ENCODE measurements at regions not wholly inside any gene's neighbourhood (a gene's known extent, or its start where the extent isn't known, plus 50 kb on each side); places are given as distances from the start of the nearest gene placed in this dataset.
A peak's percentile ranks its signal among the peaks of the same experiment; 100 is the strongest.

DNA sequence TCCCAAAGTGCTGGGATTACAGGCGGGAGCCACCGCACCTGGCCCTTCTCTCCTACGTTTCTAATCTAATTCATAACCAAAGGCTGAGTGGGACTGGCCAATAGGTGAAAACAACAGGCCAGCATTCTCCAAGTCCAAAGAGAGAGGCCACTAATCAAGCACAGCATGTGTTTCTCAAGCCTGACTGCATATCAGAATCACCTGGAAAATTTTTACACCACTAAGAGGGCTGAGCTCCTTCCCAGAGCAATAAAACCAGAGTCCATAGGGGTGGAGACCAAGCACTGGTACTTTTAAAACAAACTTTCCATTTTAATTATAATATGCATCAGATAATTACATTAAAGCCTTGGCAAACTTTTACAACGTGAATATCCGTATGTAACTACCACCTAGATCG lies 254.4 kb downstream of the OPA1 start:
- no peak for DNase-seq (ENCODE audit: low spot score)

DNA sequence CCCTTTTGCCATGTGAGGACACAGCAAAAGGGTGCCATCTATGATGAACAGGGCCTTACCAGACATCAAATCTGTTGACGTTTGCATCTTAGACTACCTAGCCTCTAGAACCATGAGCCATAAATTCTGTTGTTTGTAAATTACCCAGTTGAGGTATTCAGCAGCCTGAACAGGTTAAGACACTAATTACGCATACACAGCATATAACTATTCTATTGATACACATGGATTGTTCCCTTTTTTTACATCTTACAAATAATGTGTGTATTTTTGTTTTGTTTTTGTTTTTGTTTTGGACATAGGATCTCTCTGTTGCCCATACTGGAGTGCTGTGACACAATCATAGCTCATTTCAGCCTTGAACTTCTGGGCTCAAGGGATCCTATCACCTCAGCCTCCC lies 255.5 kb downstream of the OPA1 start:
- DNase-seq (ENCODE audit: low spot score) = no peak

DNA sequence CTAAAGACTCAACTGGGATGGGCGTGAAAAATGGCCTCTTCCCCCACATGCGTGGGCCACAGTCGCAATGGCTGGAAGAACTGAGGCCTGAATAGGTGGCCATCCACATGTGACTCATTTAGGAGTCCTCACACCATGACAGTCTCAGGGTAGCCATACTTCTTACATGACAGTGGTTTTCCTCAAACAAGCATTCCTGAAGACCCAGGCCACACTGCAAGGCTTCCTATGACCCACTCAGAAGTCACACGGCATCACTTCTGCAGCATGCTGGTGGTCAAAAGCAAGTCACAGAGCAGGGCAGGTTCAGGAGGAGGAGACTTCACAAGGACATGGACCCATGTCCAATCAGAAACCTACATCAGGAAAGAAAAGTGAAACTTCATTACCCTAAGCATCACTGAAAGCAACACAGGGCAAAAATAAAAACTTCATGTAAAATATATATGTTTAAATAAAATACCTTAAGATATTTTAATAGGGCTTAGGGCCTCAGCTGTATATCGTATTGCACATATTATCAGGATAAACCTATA lies 257.1 kb downstream of the OPA1 start:
- DNase-seq (ENCODE audit: low spot score) = no peak

DNA sequence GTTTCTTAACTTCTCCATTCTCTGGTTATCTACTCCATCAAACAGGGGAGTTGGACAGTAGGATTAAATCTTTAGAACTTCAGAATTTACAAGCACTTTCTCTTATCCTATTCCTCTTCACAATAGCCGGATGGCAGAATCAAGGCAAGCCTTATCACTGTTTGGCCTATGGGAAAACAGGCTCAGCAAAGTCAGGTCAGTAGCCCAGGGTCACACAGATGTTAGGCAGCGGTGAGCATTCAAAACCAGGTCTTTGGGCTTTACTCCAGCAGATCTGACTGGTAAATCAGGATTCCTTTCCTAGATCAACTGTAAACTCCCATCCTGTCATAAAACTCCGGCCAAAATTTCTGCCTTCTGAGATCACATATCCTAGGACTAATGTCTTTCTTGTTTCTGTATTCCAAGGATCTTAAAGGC lies 258.4 kb downstream of the OPA1 start:
- no peak for DNase-seq (ENCODE audit: low spot score)

DNA sequence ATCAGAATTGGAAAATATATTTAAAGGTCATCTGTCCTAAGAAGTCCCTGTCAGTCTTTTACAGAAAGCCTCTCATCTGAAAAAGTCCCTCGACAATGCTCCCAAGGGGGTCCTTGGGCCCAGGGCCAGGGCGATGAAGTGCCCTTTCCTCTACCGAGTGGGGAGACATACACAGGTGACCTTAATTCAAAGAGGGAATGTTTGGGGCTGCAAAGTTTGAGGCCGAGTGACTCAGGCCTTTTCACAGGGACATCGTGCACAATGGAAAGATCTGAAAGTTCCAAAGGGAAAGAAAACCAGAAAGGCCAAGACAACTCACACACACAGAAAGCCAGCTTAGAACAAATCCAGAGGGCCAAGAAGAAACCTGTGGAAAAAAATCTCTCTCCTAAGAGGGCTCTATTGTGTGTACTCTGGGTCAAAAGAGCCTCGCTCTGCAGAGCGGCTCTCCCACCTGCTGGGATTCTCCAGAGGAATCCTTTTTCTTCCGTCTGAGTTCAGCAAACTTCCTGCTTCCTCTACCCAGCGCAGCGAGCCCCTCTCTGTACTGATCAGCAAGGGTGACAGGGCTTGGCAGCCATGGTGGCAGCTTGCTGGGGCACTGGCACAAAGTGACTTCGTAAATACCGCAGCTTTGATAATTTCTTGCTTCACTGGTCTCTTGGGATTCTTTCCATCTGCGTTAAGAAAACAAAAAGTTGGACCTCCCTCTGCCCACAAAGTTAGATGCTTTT lies 259.1 kb downstream of the OPA1 start:
- no peak for DNase-seq (ENCODE audit: low spot score)

DNA sequence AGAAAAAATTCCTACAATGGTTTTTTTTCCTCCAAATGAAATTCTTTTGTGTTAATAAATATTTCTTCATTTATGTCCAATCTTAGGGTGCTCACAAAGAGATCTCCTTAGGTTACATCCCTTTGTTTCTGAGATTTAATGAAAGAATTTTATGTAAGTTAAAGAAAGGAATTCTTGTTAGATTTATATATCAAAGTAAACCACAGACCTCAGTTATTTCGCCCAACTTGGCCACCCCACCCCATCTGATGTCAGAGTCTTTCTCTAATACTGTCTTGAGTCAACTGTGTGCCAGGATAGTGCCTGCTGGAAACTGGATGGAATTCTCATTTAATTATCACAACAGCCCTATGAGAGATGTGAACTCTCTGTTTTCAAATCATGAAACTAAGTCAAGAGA lies 259.9 kb downstream of the OPA1 start:
- no peak for DNase-seq (ENCODE audit: low spot score)

DNA sequence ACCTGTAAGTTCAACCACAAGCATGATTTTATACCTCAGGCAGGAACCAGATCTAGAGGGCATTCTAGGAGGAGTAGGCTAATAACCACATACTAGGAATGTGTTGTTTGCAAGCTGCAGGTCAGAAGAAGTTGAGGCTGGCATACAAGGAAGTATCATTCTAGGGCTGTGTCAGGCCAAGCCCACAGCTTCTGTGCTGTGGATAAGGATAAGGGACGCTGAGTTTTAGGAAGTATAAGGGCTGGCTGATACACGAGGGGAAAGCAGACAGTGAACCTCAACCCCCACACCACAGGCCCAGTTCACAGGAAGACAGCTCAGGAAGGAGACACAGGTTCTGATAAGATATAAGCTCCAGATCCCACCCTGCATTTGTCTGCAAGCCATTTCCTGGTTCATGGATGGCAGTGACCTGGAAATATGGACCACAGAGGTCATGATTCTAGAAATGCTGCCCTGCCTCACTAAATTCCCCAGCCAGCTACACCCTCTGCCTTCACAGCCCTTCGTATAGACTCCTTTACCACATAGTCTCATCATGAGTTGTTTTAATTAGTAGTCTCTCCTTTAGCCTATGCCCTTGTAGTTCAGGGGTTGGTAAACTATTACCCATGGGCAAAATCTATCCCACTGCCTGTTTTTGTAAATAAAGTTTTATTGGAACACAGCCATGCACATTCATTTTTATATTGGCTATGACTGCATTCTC lies 260.7 kb downstream of the OPA1 start:
- no peak for DNase-seq (ENCODE audit: low spot score)

DNA sequence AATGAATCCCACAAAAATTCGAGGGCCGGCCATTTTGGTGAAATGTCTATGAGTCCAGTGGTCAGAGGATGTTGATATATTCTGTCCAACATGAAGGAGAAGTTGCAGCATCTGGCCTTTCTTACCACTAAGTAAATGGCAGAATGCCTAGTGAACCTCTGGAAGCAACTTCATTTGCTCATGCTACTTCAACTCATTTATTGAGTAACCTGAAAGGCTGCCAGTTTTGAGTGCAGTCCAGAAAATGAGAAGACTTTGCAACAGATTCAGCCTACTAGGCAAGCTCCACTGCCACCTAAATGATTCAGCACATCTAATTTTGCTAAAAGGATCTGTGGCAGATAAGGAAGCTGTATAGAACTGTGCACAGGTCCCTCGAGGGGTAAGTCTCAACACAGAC lies 265.0 kb downstream of the OPA1 start:
- DNase-seq (ENCODE audit: low spot score) = no peak

DNA sequence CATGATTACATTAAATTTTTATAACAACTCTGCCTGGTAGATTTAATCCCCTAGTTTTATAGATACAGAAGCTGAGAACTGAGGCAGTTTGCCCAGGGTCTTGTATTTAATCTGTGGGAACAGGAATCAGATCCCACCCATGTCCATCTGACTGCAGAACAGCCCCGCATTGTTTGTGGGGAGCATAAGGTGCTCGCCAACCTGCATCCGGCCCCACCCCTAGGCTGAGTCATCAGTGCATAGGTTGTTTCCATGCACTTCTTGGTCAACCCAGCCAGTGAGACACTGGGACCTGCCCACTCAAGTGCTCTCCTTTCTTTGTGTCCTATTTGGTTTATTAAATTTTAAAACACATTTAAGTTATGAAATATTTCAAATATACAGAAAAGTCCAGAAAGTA lies 266.2 kb downstream of the OPA1 start:
- no peak for DNase-seq (ENCODE audit: low spot score)

DNA sequence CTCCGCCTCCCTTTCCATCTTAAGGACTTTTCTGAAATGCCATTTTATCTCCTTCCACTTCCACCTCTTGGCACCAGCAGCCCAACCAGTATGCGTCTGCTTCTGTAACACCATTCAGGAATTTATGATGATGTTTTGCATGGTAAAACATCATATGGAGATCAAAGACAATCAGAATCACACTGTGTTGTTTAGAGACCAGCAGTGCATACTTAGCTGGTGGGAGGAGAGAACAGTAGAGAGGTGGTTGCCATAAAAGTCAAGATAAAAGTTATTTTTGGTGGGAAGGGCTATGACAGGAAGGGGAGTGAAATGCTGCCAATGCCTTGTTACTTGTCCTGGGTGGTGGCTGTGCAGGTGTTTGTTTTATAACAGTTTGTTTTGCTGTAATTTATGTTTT lies 268.0 kb downstream of the OPA1 start:
- no peak for DNase-seq (ENCODE audit: low spot score)

DNA sequence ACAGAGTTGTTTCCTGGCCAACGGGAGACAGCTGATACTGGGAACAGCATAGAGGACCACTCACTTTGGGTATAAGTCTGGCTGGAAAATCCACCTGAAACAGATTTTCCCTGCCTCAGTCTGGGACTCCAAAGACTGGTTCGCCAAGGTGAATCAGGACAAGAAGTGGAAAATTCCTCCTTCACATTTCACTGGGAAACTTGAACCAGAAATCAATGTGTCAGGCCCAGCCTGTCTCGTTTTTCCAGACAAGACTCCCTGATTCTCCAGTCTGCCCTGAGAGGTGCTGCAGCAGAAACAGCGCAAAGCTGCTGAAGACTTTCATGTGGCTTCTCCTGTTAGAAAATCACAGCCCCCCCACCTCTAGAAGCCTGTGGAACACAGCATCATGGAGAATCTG lies 269.8 kb downstream of the OPA1 start:
- no peak for DNase-seq (ENCODE audit: low spot score)

DNA sequence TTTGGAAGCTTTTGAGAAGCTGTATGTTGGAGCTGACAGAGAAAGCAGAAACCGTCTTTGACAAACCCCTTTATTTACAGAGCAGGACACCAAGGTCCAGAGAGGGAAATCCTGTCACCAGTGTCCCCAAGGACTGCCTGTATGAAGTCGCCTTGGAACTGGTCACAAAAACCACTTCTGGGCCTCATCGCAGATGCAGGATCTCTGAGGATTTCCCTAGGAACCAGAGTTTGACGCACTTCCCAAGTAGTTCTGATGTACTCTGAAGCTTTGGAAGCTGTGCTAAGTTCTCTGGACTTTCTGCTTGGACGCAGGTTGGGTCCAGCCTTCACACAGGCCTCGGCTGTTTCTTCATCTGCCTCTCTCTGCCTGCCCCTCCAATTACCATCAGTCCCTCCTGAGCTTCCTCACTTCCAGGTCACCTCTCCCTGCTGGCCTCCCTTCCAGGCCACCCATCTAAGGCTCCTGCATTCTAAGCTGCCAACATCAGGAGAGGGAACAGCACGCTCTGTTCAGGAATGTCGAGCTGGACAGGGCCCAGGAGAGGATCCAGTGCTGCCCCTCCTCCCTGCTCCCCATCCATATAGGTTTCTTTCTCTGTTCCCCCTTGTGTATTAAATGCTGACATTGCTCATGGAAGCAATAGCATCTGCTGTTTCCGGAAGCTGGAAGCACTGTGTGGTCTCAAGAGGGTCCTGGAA lies 270.8 kb downstream of the OPA1 start:
- DNase-seq (ENCODE audit: low spot score) = no peak

DNA sequence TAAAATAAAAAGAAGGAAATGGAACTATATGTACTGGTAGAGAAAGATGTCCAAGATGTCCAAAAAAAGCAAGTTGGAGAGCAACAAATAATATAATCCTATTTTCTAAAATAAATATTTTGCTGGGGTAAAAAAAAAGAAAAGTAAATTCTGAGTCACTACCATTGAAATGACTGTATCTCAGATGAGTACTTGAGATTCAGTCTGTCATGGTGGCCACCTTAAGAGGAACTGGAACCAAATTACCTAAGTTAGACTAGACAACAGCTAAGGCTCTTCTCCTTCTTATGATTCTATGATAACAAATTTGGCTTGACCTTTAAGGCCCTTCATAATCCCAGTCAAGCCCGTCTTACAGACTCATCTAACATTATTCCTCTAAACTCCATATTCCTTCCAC lies 270.6 kb upstream of the HES1 start:
- DNase-seq (ENCODE audit: low spot score) = no peak

DNA sequence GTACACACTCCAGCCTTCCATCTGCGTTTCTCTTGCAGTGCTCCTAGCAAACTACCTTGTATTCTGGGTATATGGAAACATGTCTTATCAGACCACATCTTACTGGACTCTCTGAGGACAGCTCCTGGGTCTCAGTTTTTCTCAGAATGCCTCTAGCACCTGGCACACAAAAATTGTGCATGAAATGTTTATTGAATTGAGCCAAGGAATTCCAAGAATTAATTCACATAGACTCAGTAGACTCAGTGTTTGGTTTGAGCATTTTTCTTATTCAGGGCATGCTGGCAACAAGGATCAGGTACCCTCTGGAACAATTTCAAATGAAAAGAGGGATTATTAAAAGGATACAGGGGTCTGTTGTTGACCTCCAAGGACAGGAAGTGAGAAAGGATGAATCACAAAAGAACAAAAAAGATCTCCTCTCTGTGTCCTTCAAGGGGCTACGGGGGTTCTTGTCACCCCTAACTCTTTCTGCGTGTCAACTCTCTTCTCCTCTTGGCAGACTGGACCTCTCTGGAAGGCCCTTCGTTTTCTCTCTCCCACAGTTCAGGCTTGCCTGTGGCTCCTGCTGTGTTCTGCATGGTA lies 270.0 kb upstream of the HES1 start:
- no peak for DNase-seq (ENCODE audit: low spot score)

DNA sequence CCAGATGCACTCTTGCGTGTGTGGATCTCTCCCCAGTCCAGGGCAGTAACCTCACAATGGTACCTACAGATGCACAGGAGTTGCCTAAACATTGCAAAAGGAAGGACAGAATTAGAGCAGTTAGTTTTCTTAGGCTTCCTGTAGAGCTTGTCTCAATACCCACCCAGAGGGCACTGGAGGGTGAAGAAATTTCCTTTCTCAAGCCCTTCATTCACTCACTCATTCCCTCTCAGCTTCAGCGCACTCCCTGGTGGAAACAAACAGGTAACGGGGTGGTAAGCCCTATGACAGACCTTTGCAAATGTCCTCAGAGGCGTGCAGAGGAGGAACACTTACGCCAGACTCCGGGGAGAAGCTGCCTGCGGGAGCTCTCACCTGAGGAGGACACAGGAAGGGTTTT lies 267.4 kb upstream of the HES1 start:
- peak; percentile 65 for DNase-seq (ENCODE audit: low spot score)

DNA sequence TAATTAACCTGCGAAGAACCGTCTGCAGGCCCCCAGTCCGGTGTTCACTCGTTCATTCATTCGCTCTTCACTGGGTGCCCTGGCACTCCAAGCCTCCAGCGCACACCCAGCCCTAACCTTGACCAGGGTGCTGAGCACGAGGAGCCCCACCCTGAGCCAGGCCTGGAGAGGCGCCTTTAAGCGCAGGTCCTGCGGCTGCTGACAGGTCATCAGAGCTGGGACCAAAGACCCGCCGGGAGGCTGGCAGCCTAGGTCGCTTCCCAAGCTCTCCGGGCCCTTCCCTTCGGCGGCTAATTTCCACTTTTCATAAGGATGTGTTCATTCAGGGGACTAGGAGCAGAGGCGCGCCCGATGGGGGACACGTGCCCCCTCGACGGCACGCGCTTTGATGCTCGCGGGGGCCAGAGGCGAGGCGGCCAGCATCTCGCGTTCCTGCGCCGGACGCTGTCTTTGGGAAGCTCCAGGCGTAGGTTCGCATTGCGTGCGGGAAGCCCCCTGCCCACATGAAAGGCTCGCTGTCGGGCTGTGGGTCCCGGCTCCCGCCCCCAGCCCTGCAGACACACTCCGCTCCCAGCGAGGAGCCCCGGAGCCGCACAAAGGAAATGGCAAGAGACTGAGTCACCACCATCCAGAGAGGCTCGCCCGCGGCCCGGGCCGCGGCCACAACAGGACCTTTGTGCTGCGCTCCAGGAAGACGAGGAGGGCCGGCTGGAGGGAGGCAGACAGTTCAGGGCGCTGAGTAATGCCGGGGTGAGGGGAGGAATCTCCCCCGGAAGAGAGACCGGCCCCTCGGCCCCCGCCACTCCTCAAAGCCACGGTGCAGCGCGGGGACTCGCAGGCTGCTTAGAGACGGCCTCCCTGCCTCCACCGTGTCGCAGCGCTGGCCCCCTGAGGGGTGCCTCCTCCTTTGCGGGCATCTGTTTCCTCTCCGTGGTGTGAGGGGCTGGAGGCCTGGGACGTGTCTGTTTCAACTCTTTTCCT lies 266.4 kb upstream of the HES1 start:
- DNase-seq (ENCODE audit: low spot score) = no peak

DNA sequence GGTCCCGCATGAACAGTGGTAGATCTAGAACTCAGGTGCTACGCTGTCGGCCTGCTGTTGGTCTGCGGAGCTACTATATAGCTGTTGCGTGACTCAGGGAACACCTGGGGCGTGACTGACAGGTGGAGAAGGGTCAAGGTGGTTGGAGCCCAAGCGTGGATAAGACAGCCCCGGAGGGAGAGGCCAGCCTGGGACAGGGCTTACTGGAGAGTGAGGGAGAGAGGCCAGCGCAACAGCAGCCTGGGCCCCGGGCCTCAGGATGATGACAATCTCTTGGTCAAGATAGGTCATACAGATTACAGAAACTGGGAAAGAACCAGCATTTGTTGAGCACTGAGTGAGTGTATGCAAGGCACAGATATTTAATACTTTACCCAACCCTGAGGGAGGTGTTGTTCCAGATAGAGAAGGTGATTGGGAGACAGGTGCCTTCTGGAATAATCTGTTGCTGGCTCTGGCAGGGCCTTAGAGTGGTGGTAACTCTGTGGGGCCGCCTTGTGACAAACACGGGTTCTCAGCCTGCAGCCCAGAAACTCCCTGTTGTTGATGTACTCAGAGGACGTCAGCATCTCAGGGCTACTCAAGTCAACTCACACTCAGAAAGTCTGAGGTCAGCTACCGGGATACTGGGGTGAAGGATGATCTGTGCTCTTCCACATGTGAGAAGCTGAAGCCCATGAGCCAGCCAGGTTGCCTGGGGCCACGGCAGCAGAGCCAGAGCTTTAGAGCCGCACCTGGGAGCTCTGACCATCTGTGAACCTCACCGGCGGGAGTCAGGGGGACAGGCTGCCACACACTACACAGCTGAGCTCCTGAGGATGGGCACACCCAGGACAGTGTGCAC lies 265.4 kb upstream of the HES1 start:
- no peak for DNase-seq (ENCODE audit: low spot score)

DNA sequence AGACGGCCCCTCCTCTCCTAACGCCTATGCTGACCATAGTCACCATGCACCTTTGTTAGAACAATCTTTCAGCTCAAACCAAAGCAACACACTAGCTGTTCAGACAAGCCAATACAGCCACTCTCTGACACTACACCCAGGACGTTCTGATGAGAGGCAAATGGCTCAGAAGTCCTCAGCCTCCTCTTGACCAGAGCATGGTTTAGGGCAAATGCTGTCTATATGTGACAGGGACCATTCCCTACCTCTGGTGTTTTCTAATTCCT lies 264.8 kb upstream of the HES1 start:
- no peak for DNase-seq (ENCODE audit: low spot score)

DNA sequence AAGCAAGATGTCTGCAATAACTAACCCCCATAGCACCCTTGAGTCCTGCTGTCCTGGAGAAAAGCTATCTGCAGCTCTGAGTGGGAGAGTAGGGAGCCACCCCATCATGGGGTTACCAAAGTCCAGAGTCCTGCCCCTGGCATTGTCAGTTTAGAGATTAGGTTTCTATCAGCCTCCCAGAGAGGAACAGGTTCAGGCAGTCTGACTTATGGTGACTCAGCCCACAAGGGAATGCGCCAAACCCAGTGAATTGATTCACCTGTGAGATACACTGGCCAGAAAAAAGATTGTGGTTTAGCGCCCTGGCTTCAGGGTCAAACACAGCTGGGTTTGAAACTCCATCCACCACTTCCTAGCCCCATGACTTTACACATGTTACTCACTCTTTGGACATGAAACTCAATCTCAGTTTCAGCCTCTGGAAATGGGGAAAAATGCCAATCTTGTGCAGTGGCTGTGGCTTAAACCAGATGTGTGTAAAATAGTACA lies 263.6 kb upstream of the HES1 start:
- no peak for DNase-seq (ENCODE audit: low spot score)

DNA sequence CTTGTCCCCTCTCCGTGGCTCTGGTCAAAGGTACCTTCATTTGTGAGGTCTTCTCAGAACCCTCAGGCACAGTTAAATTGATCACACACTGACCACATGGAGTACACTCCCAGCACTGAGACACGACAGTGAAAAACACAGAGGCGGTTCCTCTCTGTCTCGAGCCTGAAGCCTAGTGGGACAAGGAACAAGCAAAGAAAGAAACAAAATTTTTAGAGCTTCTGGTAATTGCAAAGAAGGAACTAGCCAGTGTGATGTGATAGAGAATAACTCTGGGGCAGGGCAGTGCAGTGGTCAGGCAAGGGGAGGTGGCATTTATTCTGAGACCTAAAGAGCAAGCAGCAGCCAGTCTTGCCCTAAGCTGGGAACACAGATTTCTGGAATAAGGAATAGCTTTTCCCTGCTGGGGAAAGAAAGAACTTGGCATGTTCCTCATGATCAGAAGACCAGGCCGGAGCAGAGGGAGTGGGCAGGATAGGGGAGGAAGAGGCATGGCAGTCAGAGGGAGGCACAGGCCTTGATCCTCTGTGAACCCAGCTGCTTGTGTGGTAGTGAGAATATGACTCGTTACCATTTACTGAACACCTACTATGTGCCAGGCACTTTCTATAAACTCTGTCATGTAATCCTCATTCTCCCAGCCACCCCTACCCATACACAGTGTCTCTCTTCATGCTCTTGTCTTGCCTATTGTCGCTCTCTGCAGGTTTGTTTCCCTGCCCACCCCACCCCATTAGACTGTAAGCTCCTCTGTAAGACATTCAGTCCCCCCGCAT lies 262.3 kb upstream of the HES1 start:
- no peak for DNase-seq (ENCODE audit: low spot score)

Measured in germinal center (tissue), 1 donor.